NCI-H2081 (cell line): ENCODE measurements at regions not wholly inside any gene's neighbourhood (a gene's known extent, or its start where the extent isn't known, plus 50 kb on each side); places are given as distances from the start of the nearest gene placed in this dataset.

ENCODE experiments used
- DNase-seq, 2 experiments: peaks; one replicate each; lab custom pipeline; 2025; lab: John Stamatoyannopoulos, UW

- no peak for DNase-seq
Measured at GRCh38 chr2:103734911-103735310, 973.1 kb downstream of the TMEM182 start.

DNA sequence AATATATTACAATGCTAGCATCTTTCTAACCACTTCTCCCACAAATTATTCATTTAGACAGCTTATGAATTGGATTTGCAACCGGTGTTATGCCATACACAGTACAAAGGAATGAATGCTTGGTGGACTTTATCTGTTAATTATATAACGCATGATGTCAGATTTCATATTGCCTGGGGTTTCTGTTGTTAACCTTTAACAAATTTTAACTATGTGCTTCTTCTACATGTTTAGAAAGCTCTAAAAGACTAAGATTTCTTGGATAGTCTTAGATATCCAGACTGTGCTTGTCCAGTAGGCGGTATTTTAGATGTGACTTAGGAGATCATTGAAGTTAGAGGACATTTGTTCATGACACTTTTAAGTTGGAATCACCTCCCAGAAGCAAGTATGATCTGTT is 976.3 kb downstream of the TMEM182 start:
- no peak for DNase-seq

DNA sequence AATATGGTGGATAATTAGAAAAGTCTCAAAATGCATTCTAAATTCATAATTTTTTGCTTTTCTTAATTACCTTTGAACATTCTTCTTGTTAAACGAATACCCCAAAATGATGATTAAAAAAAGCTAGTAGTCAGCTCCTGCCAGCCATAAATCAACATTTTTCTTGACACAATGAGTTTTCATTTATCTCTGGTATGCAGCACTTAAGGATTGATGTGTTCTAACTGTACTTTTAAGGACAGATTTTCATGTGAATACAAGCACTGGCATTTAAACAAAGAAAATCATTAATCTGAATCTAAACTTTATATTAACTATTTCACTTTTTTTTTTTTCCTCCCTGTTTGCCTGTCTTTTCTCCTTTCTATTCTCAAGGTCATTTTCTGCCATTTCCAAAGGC is 976.8 kb downstream of the TMEM182 start:
- DNase-seq, result no peak

DNA sequence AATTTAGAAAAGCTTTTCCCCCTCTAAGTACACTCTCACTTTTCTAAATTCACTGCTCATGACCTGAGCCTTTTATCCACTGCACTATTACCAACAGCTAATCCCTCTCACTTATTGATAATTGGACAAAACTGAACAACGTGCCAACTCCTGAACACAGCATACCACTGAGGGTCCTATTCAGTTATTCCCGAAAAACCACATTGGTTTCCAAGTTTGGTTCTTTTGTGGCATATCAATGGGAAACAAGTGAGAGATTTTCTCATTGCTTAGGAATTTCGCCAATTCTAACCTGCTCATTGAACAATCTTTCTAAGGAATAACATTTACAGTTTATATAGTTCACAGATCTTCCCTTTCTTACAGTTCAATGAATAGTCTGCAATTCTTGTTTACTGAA is 977.4 kb downstream of the TMEM182 start:
- DNase-seq, result no peak

DNA sequence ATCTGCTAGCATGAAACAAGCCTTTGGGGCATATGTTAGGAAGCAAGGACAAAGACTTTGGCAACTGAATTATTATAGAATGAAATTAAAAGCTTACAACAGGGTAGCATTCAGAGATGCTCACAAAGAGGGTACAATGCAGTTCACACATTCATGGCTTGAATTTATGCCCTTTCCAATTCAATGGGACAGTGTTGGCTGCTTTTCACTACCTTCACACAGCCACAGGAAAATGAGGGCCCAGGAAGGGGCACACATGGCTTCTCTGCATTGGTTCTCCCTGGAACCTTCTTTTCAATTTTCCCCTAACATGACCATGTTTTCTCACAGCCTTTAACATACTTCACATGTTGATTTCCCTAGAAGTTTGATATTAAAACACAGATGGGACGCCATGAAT is 978.1 kb downstream of the TMEM182 start:
- no peak for DNase-seq

GRCh38 chr2:103740631-103741030 is 978.8 kb downstream of the TMEM182 start:
- no peak for DNase-seq

- no peak for DNase-seq
Measured at GRCh38 chr2:103743195-103743594, 981.4 kb downstream of the TMEM182 start.

- DNase-seq, result no peak
Measured at GRCh38 chr2:103754530-103754929, 992.7 kb downstream of the TMEM182 start.

DNA sequence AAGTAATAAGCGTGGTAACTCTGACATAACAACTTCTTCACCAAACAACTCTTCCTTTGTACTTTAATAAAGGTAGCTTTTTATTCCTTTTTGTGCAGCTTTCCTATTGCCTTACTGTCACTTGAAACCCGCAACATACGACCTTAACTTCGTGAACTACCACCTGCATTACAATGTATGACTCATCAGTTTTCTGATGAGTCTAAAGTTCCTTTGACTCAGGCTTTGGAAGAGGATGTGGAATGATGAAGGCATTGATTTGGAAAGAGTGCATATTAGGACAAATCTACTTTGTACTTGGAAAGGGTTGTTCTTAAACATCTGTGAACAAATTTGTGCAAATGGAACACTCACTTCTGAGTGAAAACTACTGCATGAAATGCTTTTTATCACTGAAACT is 1012.1 kb downstream of the TMEM182 start:
- no peak for DNase-seq

- no peak for DNase-seq
Measured at GRCh38 chr2:103780088-103780702, 1018.4 kb downstream of the TMEM182 start.

DNA sequence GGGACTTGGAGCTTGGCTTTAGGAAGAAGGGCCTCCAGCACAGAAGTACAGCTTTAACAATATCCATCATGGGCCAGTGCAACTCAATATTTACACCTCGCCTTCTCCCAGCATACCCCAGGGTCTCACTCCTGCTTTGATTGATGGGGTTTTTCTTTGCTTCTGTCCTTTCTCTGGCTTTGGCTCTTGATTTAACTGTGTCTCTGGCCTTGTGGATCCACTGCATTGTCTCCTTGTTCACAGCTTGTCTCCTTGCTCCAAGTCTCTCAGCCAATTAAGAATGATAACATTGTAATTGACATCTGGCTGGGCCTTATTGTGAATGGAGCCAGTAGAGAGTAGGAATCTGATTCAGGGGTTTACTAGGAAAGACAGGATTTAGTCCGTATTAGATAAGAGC is 1019.5 kb downstream of the TMEM182 start:
- no peak for DNase-seq

DNA sequence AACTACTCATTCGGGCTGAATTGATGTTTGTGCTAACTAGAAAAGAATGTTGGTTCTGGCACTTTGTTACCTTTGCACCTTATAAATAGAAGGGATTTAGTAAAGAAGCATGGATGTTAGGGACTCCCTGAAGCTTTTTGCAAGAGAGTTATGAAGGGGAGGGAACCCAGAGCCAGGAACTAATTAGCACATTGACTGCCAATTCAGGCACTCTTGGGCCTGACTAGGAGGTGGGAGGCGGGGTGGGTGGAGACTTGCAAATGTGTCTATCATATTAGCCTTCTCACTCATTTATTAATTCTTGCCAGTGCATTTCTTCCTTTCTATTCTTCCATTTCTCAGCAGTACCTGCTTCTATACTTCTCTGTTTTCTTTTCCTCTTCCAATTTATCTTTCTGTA is 1022.4 kb downstream of the TMEM182 start:
- DNase-seq, result no peak

DNA sequence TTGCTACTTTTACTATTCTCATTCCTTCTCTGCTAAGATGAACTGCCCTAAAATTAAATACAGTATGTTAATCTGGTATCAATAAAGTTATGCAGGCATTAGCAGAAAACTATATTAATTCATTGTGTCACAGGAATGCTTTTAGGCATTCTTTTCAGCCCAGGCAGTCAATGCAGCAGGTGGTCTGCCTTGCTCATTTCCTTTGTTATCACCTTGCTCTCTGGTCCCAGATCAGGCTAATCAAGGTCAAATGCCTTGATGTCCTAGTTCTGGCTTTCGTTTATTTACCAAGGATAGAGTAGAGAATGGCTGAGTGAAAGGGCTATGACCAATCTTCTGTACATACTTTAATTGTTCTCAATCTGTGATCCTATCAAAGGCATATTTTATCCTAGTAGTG is 1023.6 kb downstream of the TMEM182 start:
- no peak for DNase-seq

GRCh38 chr2:103785956-103786355 is 1024.1 kb downstream of the TMEM182 start:
- no peak for DNase-seq

DNA sequence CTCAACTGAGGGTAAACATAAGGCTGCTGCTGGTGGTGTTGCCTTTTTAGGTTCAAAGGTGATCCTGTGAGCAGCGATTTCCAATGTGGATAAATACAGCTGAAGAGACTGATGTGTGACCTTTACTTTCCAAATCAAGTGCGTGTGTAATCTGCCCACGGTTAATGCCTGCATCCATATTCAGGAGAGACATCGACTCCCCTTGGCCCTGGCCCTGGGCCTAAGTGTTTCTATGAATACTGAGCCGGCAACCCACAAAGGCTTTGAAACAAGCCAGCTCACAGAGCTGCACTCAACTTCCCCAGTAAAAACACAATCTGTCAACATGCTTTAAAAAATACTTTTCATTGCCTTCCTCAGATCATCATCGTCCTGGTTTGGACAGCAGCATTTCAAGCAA is 1026.6 kb downstream of the TMEM182 start:
- DNase-seq, result no peak

GRCh38 chr2:103788951-103789350 is 1027.1 kb downstream of the TMEM182 start:
- DNase-seq, result peak in 1 of 2 experiments; percentile 8

GRCh38 chr2:103789381-103790095 is 1027.7 kb downstream of the TMEM182 start:
- peak; percentile 9 to 41 for DNase-seq

DNA sequence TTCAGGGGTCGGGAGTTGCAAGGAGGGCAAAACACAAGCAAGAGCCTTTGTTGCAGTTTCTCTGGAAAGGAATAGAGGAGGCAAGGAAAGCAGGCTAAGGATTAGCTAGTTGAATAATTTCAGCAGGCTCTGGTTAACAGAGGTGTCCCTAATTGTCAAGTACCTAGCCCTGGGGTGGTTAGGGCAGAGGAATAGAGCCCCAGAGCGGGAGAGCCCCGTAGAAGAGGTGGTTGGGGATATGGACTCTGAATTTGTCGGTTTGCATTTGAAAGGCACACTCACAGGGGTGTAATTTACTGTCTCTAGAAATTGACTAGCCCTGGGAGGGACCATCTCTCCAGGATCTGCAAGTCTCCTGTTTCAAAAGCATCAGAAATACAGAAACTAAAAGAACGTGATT is 1030.2 kb downstream of the TMEM182 start:
- DNase-seq, result no peak

- no peak for DNase-seq
Measured at GRCh38 chr2:103798291-103798690, 1036.5 kb downstream of the TMEM182 start.

DNA sequence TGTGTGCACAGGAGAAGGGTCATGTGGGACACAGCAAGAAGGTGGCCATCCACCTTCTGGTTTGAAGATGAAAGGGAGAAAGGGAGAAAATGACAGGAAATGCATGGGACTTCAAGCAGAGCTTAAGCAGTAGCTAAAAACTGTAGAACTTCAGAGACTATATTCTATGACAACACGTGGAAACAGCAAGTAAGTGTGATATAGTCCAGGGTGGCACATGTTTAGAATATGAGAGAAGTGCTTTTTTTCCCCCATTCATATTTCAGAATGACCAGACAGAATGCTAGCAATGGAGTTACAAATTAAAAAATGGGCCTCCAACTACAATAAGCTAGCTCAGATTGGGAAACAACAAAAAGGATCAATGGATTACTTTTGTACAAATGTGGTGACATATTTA is 1042.2 kb downstream of the TMEM182 start:
- DNase-seq, result no peak

DNA sequence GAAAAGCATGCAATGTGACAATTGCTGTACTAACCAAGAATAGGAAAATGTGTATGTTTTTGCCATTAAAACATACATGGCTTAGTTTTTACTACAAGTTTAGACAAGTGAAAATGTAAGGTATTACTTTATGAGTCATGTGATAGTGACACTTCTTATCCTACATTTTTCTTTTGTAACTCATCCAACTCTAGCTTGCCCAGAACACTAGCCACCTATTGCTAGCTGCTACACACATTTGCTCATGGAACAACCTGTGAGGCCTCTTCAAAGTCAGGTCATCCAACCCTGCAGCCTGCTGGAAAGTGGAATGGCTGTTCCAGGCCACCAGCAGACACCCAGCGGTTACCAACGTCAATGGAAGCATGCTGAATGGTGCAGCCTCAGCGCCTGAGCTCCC is 1043.9 kb downstream of the TMEM182 start:
- DNase-seq, result no peak

DNA sequence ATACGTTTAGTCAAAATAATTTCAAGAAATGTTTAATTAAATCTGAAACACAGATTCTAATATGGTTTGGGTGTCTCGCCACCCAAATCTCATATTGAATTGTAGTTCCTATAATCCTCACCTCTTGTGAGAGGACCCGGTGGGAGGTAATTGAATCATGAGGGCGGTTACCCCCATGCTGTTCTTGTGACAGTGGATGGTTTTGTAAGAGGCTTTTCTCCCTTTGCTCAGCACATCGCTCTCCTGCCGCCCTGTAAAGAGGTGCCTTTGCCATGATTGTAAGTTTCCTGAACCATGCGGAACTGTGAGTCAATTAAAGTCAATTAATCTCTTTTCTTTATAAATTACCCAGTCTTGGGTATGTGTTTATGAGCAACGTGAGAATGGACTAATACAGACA is 1045.1 kb upstream of the POU3F3 start:
- DNase-seq, result no peak

DNA sequence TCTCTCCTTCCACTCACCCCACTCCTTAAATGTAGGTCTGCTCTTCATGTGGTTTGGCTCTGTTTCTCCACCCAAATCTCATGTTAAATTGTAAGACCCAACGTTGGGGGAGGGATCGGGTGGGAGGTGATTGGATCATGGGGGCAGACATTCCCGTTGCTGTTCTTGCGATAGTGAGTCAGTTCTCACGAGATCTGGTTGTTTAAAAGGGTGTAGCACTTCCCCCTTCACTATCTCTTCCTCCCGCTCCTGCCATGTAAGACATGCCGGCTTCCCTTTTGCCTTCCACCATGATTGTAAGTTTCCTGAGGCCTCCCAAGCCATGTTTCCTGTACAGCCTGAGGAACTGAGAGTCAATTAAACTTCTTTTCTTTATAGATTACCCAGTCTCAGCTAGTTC is 1044.5 kb upstream of the POU3F3 start:
- no peak for DNase-seq

DNA sequence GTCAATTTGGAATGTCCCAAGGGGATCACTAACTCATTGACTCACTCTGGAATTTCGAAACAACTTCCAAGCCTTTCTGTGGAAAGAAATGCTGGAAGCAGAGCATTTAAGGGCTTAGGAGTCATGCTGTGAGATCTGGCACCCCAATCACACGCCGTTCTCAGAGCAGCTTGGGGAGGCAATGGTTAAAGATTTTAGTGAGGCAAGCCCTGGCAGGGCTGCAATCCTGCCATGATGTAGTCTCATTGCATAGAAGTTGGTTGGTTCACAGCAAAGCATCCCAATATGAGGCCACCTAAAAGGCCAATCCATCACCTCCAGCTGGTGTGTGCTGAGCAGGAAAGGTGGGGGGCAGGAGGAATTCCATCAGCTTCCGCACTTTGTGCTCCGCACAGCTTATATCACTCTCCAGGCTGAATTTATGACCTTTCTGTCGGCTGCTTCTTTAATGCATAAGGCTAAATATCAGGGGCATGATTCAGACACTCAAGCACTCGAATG is 1043.9 kb upstream of the POU3F3 start:
- no peak for DNase-seq
